Ovary (tissue), 3 donors: ENCODE measurements at regions not wholly inside any gene's neighbourhood (a gene's known extent, or its start where the extent isn't known, plus 50 kb on each side); places are given as distances from the start of the nearest gene placed in this dataset.

Source experiments
- EP300 ChIP-seq: sonication (generic); formaldehyde crosslinking; IDR thresholded peaks from one replicate; pipeline ENCODE4 v1.6.1; 2017; ENCODE audit warnings: antibody characterized with exemption
- POLR2A ChIP-seq: fragments of 450-650 bp; IDR thresholded peaks from one replicate; pipeline ENCODE4 v1.6.1; 2017; ENCODE audit warnings: antibody characterized with exemption, mild to moderate bottlenecking, moderate library complexity
- TF ChIP-seq, protein P1 (sequence below), 3 donors: fragments of 450-650 bp in 2 of 3; fragments of 200-600 bp in 1 of 3; IDR thresholded peaks; one replicate each; pipeline versions ENCODE4 v1.5.1 to v1.8.0; 2016 to 2022; ENCODE audit warnings: antibody characterized with exemption in 3 of 3, mild to moderate bottlenecking in 1 of 3
- donor health status: DM: no; HTN: no; CAD: no.

DNA sequence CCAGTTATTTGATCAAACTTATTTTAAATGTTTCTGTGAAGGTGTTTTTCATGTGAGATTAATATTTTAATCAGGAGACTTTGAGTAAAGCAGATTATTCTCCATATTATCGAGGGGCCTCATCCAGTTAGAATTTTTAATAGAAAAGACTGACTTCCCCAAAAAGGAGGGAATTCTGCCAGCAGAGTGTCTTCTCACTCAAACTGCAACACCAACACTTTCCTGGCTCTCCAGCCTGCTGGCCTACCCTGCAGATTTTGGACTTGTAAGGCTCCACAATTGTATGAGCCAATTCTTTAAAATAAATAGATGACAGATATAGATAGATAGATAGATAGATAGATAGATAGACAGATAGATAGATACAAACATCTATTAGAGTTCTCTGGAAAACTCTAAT lies 155.7 kb downstream of the SEC23A start:
- TF ChIP-seq, protein P1, sequence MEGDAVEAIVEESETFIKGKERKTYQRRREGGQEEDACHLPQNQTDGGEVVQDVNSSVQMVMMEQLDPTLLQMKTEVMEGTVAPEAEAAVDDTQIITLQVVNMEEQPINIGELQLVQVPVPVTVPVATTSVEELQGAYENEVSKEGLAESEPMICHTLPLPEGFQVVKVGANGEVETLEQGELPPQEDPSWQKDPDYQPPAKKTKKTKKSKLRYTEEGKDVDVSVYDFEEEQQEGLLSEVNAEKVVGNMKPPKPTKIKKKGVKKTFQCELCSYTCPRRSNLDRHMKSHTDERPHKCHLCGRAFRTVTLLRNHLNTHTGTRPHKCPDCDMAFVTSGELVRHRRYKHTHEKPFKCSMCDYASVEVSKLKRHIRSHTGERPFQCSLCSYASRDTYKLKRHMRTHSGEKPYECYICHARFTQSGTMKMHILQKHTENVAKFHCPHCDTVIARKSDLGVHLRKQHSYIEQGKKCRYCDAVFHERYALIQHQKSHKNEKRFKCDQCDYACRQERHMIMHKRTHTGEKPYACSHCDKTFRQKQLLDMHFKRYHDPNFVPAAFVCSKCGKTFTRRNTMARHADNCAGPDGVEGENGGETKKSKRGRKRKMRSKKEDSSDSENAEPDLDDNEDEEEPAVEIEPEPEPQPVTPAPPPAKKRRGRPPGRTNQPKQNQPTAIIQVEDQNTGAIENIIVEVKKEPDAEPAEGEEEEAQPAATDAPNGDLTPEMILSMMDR (IDR thresholded peaks at IDR 0.05) = no peak
- TF ChIP-seq POLR2A (no peak), EP300 (no peak)
